GM12891 (cell line): ENCODE measurements at regions not wholly inside any gene's neighbourhood (a gene's known extent, or its start where the extent isn't known, plus 50 kb on each side); places are given as distances from the start of the nearest gene placed in this dataset.

ENCODE experiments used
- POLR2A ChIP-seq: IDR thresholded peaks from 2 replicates; pipeline ENCODE4 v1.6.1; 2011; ENCODE audit warnings: low read depth, low read length, control low read depth
- POLR2AphosphoS5 ChIP-seq: IDR thresholded peaks from 2 replicates; pipeline ENCODE4 v1.6.1; 2011; ENCODE audit warnings: low read depth, low read length, control low read depth
- TAF1 ChIP-seq: IDR thresholded peaks from 2 replicates; pipeline ENCODE4 v1.6.1; 2011; ENCODE audit warnings: low read depth, low read length, control low read depth

DNA sequence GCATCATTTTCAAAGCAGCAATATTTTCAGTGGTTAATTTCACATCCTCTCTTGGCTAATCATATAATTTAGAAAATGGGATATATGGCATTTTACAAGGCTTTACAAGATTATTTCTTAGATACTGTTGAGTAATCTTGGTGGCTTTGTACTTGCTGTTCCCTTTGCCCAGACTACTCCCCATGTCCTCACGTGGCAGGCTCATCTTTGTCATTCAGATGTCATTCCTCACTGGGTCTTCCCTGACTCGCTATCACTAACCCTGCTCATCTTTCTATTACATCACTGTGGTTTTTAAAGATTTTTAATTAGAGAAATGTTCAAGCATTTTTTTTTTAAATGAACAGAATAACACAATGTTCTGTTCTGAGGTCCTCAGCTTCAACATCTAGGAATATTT lies 240.0 kb upstream of the IRX5 start:
- no peak for TF ChIP-seq POLR2A
- no peak for TF ChIP-seq POLR2AphosphoS5
- no peak for TF ChIP-seq TAF1
